Osteocyte (in vitro differentiated cells): ENCODE measurements at regions not wholly inside any gene's neighbourhood (a gene's known extent, or its start where the extent isn't known, plus 50 kb on each side); places are given as distances from the start of the nearest gene placed in this dataset.

Experiments
- DNase-seq: peaks from one replicate; pipeline ENCODE4 v3.0.0; 2021; ENCODE audit warnings: mixed read lengths; ENCODE audit not compliant: unreplicated experiment; ENCODE audit errors: extremely low spot score
- H3K27ac Mint-ChIP-seq: one replicate; pipeline ENCODE4 v1.8.0; 2021; ENCODE audit warnings: mild to moderate bottlenecking, mixed read lengths; ENCODE audit not compliant: unreplicated experiment
- H3K27me3 Mint-ChIP-seq: one replicate; pipeline ENCODE4 v1.8.0; 2021; ENCODE audit warnings: mixed read lengths; ENCODE audit not compliant: unreplicated experiment
- H3K36me3 Mint-ChIP-seq: one replicate; pipeline ENCODE4 v1.8.0; 2021; ENCODE audit warnings: mixed read lengths; ENCODE audit not compliant: unreplicated experiment
- H3K4me1 Mint-ChIP-seq: one replicate; pipeline ENCODE4 v1.8.0; 2021; ENCODE audit warnings: mixed read lengths; ENCODE audit not compliant: unreplicated experiment
- H3K4me3 Mint-ChIP-seq: one replicate; pipeline ENCODE4 v1.8.0; 2021; ENCODE audit warnings: mild to moderate bottlenecking, moderate library complexity, mixed read lengths; ENCODE audit not compliant: unreplicated experiment
- H3K9me3 Mint-ChIP-seq: one replicate; pipeline ENCODE4 v1.8.0; 2021; ENCODE audit warnings: mixed read lengths; ENCODE audit not compliant: unreplicated experiment
- TF ChIP-seq, protein P1 (sequence below): fragments of 200-600 bp; sonication (generic); IDR thresholded peaks from 2 replicates; pipeline ENCODE4 v1.5.0; 2021; ENCODE audit warnings: antibody characterized with exemption, mild to moderate bottlenecking, moderate library complexity

DNA sequence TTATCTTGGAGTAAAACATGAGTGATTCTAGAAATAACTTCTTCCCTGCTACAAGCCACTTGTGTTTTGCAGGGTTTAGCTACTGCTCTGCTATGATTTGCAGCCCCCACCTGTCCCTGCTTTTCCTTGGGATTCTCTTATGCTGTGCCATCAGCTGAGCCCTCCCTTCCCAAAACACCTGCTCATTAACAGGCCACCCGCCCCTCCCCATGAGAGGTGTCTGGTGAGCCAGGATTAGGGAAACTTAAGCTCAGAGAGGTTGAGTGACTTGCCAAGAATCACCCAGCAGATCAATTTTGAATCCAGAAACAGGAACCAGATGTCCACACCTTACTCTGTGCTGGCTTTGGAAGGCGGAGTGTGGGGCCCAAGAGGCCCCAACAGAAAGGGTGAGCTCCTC, 111.7 kb upstream of the CXCL14 start:
- Mint-ChIP-seq H3K4me1 (no peaks in the 10 kb centered on the region), H3K27ac (no peak overlapping the region), H3K9me3 (no peaks in the 10 kb centered on the region), H3K27me3 (peaks cover 35% of the 10 kb centered on the region), H3K36me3 (no peaks in the 10 kb centered on the region), H3K4me3 (no peak overlapping the region)
- TF ChIP-seq, protein P1, sequence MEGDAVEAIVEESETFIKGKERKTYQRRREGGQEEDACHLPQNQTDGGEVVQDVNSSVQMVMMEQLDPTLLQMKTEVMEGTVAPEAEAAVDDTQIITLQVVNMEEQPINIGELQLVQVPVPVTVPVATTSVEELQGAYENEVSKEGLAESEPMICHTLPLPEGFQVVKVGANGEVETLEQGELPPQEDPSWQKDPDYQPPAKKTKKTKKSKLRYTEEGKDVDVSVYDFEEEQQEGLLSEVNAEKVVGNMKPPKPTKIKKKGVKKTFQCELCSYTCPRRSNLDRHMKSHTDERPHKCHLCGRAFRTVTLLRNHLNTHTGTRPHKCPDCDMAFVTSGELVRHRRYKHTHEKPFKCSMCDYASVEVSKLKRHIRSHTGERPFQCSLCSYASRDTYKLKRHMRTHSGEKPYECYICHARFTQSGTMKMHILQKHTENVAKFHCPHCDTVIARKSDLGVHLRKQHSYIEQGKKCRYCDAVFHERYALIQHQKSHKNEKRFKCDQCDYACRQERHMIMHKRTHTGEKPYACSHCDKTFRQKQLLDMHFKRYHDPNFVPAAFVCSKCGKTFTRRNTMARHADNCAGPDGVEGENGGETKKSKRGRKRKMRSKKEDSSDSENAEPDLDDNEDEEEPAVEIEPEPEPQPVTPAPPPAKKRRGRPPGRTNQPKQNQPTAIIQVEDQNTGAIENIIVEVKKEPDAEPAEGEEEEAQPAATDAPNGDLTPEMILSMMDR: no peak
- DNase-seq: peak; percentile 30

- TF ChIP-seq, protein P1: no peak
- Mint-ChIP-seq H3K27ac (no peak overlapping the region), H3K4me1 (no peaks in the 10 kb centered on the region), H3K9me3 (no peaks in the 10 kb centered on the region), H3K4me3 (no peak overlapping the region), H3K27me3 (peaks cover 35% of the 10 kb centered on the region), H3K36me3 (no peaks in the 10 kb centered on the region)
- no peak for DNase-seq
These were observed 110.7 kb upstream of the CXCL14 start for GRCh38 chr5:135689506-135689905.

DNA sequence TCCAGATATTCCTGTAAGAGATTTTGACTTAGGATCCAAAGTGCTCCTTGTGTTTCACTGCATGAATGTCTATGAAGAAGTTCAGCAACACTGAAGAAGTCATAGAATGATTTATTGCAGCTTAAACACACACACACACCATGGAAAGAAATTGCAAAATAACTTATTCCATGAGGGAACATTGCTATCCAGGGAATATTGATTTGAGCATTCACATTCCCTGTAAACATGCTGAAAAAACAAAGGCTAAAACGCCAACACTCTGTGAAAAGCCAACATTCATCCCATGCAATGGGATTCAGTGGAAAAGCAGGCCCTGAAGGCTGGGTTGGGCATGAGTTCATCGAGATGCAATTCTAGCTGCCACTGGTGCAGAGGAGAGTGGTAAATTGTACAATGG, 109.6 kb upstream of the CXCL14 start:
- DNase-seq: no peak
- Mint-ChIP-seq H3K27ac (no peak overlapping the region), H3K36me3 (no peaks in the 10 kb centered on the region), H3K27me3 (peaks cover 37% of the 10 kb centered on the region), H3K4me1 (no peaks in the 10 kb centered on the region), H3K4me3 (no peak overlapping the region), H3K9me3 (no peaks in the 10 kb centered on the region)
- TF ChIP-seq, protein P1: no peak

GRCh38 chr5:135683189-135683588, 104.4 kb upstream of the CXCL14 start:
- Mint-ChIP-seq H3K27me3 (peaks cover 10% of the 10 kb centered on the region), H3K9me3 (peaks cover 17% of the 10 kb centered on the region), H3K36me3 (no peaks in the 10 kb centered on the region), H3K4me3 (no peak overlapping the region), H3K27ac (no peak overlapping the region), H3K4me1 (no peaks in the 10 kb centered on the region)
- DNase-seq: no peak
- TF ChIP-seq, protein P1: no peak

- H3K9me3 Mint-ChIP-seq: peaks cover 38% of the 10 kb centered on the region
- H3K36me3 Mint-ChIP-seq: no peaks in the 10 kb centered on the region
- H3K4me1 Mint-ChIP-seq: no peaks in the 10 kb centered on the region
- DNase-seq: no peak
- no peak overlapping the region for H3K4me3 Mint-ChIP-seq
- TF ChIP-seq, protein P1: no peak
- H3K27me3 Mint-ChIP-seq: peaks cover 13% of the 10 kb centered on the region
- no peak overlapping the region for H3K27ac Mint-ChIP-seq
These were observed 101.9 kb upstream of the CXCL14 start for GRCh38 chr5:135680713-135681112.
